Coronary artery (tissue), 2 donors: ENCODE measurements at regions not wholly inside any gene's neighbourhood (a gene's known extent, or its start where the extent isn't known, plus 50 kb on each side); places are given as distances from the start of the nearest gene placed in this dataset.

ENCODE experiments used
- DNase-seq: peaks from one replicate; pipeline ENCODE4 v3.0.0-alpha.2; 2017; ENCODE audit warnings: low spot score
- H3K27ac ChIP-seq, 2 donors: fragments of 200-600 bp; sonication (generic); one replicate each; pipeline ENCODE4 v1.5.1; 2016 to 2019
- H3K4me3 ChIP-seq: fragments of 200-600 bp; sonication (generic); 2 replicates; pipeline ENCODE4 v1.5.1; 2016; ENCODE audit warnings: mild to moderate bottlenecking, moderate library complexity
- CTCF ChIP-seq: fragments of 200-600 bp; sonication (generic); IDR thresholded peaks from one replicate; pipeline ENCODE4 v1.5.1; 2019; ENCODE audit warnings: antibody characterized with exemption

DNA sequence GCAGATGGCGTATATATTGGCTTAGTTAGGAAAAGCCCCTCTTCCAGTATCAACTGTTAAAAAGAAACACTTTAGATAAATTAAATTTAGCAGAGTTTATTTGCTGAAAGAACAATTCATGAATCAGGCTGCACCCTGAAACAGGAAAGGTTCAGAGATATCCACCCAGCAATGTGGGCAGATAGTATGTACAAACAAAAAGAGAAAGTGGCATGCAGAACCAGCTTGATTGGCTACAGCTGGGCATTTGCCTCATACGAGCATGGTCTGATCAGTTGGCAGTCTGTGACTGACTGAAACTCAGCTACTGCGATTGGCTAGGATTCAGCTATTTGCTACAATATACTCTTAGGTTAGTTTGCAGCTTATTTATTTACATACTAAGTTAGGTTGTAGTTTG, 98.2 kb downstream of the ZC3H11B start:
- DNase-seq = no peak
- H3K27ac ChIP-seq = no peak overlapping the region
- TF ChIP-seq CTCF = no peak

DNA sequence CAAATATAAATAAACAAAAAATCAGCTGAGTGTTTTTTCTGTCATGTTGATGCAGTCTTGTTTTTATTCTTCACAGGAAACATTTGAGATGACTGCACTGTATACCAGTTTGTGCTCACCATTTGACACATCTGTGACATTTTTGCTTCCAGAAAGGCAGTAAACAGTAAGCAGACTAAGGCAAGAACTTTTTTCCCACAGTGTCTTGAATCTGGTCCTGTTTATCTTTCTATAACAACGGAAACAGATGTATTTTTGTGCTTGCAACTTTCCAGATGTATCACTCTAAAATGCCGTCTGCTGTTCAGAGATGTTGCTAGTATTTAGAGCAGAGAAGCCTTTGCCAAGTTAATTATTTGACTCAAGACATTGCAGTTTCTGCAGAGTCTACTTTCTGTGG, 105.5 kb downstream of the ZC3H11B start:
- no peak overlapping the region for H3K4me3 ChIP-seq
- H3K27ac ChIP-seq = no peak overlapping the region
- DNase-seq = no peak
- no peak for TF ChIP-seq CTCF

More for the DNA sequence above, 98.2 kb downstream of the ZC3H11B start:
- no peak overlapping the region for H3K4me3 ChIP-seq

DNA sequence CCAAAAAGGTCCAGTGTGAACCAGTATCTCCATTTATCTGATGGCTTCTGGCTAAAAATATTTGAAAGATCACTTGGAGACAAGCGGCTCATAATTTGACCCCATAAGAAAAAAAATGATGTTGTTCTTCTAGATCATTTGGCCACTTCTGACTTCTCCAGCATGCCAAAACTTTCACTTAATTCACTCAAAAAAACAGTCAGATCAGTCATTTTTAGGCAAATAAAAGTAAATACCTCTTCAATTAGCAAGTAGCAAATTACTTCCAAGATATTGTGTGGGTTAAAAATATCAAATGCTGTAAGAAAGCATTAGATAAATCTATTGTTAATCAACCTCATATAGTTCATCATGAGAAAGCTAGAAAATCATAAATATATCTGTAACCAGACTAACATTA, 106.0 kb downstream of the ZC3H11B start:
- no peak overlapping the region for H3K27ac ChIP-seq
- no peak overlapping the region for H3K4me3 ChIP-seq
- TF ChIP-seq CTCF = no peak
- no peak for DNase-seq

GRCh38 chr1:219506473-219506899, 106.4 kb downstream of the ZC3H11B start:
- TF ChIP-seq CTCF = no peak
- no peak for DNase-seq
- Histone ChIP-seq H3K27ac (no peak overlapping the region), H3K4me3 (no peak overlapping the region)

DNA sequence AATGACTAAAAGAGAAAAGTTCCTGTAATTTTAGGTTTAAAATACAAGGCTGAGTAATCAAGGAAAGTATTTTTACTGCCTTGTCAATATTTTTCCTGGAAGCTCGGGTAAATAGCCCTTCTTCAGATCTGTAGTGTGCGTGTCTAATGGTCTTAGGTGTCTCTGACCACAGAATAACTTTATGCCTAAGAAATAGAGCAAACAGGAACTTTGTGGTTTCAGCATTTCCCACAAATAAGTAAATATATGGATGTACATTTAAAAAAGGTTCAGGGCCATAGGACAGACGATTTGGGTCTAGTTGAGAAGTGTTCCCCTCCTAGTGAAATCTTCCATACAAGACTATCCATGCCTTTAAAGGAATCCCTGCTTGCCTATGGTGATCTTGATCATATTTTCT, 107.0 kb downstream of the ZC3H11B start:
- no peak overlapping the region for H3K27ac ChIP-seq
- H3K4me3 ChIP-seq = no peak overlapping the region
- DNase-seq = no peak
- TF ChIP-seq CTCF = no peak

- Histone ChIP-seq H3K27ac (no peak overlapping the region), H3K4me3 (no peak overlapping the region)
- TF ChIP-seq CTCF = no peak
- DNase-seq = no peak
These were observed 109.3 kb downstream of the ZC3H11B start for GRCh38 chr1:219503604-219504003.

- no peak for DNase-seq
- no peak overlapping the region for H3K4me3 ChIP-seq
- no peak for TF ChIP-seq CTCF
- no peak overlapping the region for H3K27ac ChIP-seq
These were observed 112.5 kb downstream of the ZC3H11B start for GRCh38 chr1:219500327-219500897.
